NCI-H460 (cell line): ENCODE measurements at regions not wholly inside any gene's neighbourhood (a gene's known extent, or its start where the extent isn't known, plus 50 kb on each side); places are given as distances from the start of the nearest gene placed in this dataset.

Source experiments
- DNase-seq: peaks from one replicate; pipeline ENCODE4 v3.0.0-alpha.2; 2016; ENCODE audit warnings: low read depth; ENCODE audit errors: extremely low read depth

DNA sequence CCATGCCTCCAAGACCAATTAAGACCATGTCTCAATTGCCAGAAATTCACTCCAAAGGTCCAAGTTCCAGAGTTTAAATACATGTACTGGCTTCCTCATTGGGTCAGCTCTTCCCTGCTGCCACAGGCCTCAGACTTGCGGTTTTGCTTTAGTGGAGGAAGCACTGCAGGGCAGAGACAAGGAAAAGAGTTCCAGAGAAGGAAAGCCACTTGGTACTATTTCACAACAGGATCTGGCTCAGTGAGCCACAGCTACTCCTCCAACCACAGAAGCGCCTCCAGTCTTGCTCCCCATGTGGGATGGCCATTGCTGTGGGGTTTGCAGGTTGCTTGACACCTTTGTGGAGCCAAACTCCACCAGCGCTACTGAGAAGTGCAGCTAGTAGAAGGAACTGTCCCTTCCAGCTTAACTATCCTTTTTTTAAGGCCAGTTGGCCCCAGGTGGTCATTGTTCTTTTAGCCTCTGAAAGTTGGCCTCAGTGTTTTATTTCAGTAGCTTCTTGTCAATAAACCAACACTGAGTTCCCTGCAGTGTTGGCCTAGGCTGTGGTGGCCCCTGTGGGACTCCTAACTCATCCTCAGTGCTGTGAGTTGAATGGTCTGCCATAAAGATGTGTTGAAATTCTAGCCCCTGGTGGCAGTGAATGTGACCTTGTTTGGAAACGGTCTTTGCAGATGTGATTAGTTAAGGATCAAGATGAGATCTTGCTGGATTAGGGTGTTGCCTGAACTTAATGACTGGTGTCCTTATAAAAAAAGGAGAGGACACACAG lies 93.7 kb upstream of the DAP start:
- DNase-seq, result no peak

DNA sequence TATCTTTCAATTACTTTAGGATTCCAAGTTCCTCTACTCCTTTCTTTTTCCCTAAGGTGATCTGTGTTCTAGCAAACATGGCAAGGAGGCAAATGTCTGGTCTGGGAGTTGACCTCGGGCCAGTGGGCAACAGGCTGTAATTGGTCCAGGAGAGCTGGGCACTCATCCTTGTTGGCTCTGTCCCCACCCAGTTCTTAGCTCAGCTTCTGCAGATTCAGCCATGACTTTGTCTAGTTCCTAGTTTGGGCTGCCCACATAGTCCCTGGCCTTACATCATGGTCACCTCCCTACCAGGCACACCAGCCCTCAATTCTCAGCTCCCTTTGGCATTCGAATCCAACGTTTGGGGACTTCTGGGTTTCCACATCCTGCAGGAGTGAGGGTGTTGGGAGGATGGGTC lies 92.1 kb upstream of the DAP start:
- no peak for DNase-seq

- DNase-seq, result peak; percentile 44
Observed at GRCh38 chr5:10849278-10849677, 88.2 kb upstream of the DAP start.

- no peak for DNase-seq
Observed at GRCh38 chr5:10844016-10844415, 83.0 kb upstream of the DAP start.

DNA sequence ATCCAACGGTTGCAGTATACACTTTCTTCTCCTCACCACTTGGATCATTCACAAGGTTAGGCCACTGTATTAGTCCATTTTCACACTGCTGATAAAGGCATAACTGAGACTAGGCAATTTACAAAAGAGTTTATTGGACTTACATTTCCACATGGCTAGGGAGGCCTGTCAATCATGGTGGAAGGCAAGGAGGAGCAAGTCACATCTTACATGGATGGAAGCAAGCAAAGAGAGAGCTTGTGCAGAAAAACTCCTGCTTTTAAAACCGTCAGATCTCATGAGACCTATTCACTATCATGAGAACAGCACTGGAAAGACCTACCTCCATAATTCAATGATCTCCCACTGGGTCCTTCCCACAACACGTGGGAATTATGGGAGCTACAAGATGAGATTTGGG lies 81.8 kb upstream of the DAP start:
- DNase-seq, result no peak

GRCh38 chr5:10839916-10840599 lies 79.0 kb upstream of the DAP start:
- DNase-seq, result no peak

GRCh38 chr5:10839118-10839517 lies 78.1 kb upstream of the DAP start:
- no peak for DNase-seq

DNA sequence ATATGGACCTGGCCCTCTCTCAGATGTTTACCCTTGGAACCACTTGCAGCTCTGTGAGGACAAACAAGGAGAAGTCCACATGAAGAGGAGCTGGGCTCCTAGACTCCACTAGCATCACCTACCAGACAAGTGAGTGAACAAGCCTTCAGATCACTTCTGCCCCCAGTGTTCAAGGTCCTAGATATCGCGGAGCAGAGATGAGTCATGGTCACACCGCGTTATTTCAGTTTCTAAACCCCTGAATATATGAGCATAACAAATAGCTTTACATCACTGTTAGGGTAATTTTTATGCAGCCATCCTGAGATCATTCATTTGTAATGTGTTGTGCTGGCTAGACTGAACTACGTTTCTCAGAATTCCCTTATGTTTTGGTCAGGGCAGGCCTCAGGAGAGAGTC lies 77.0 kb upstream of the DAP start:
- no peak for DNase-seq

DNA sequence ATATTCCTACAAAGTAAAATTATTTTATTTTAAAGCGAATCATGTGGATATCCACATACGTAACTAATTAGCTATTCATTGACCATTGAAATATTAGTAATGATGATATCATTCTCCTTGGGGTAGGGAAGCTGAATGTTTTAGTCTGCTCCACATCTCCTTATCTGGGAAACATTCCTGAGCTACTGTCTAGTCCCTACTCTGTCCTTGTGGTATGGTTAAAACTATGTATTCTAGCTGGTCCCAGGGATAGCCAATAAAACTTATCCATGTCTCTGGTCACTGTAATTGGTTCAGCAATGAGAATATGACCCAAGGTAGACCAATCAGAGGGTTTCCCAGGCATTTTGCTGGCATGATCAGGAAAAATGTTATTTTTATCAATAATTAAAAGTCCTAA lies 76.0 kb upstream of the DAP start:
- no peak for DNase-seq

GRCh38 chr5:10834695-10835094 lies 73.7 kb upstream of the DAP start:
- DNase-seq, result no peak

DNA sequence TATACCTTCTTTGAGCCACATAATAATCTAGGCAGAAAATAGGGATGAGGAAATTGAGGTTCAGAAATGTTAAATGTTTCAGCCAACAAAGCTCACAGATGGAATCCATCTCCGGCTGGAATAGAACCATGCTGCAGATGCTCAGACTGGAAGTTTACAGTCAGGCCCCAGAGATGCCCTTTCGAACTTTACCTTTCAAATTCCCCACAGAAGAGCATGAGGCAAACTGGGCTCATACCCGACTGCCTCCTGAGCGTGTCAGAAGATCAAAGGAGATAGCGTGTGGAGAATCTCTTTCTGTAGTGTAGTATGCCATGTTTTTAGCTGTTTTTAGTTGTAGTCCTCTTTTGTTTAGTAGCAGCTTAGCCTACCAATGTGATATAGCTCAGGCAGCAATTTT lies 72.0 kb upstream of the DAP start:
- DNase-seq, result no peak

DNA sequence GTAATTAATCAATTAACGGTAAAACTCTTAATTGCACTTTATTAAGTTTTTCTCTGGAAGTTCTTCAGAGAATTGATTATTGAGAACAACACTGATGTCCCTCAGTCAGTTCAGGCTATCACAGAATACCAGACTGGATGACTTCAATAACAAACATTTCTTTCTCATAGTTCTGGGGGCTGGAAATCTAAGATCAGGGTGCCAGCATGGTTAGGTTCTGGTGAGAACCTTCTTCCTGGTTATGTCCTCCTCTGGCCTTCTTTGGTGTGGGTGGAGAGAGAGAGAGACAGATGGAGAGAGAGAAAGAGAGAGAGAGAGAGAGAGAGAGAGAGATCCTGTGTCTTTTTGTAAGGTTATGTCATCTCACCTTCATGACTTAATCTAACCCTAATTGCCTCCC lies 71.4 kb upstream of the DAP start:
- DNase-seq, result no peak

DNA sequence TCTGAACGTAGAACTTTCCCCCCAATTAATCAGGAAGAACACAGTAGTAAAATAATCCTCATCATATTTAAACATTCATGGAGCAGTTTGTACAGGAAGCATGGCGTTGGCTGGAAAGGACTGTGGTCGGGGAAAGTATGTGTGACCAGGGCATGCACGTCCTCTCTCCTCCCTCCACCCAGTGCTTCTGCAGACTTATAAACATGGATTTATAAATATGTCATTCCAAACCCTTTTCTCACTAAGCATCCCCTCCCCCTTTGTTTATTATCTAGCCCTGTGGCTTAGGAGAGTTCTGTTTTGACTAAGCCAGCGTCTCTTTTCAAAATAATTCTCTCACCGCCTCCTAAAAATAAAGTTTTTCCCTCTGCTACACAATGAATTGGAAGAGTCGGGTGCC lies 70.4 kb upstream of the DAP start:
- DNase-seq, result no peak

GRCh38 chr5:10828241-10828640 lies 67.2 kb upstream of the DAP start:
- DNase-seq, result no peak

GRCh38 chr5:10827571-10827970 lies 66.5 kb upstream of the DAP start:
- DNase-seq, result no peak

DNA sequence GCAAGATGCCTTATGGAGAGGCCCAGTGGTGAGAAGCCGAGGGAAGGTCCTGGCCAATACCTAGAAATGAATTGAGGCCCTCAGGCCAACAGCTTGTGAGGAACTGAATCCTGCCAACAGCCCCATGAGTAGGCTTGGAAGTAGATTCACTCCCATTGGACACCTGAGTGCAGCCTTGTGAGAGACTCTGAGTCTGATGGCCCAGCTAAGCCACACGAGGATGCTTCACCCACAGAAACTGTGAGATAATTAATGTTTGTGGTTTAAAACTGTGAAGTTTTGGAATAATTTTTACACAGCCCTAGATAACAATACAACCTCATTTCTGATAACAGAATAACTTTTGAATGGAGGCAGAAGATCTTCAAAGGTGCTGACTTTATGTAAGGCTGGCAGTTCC lies 65.9 kb upstream of the DAP start:
- DNase-seq, result no peak

DNA sequence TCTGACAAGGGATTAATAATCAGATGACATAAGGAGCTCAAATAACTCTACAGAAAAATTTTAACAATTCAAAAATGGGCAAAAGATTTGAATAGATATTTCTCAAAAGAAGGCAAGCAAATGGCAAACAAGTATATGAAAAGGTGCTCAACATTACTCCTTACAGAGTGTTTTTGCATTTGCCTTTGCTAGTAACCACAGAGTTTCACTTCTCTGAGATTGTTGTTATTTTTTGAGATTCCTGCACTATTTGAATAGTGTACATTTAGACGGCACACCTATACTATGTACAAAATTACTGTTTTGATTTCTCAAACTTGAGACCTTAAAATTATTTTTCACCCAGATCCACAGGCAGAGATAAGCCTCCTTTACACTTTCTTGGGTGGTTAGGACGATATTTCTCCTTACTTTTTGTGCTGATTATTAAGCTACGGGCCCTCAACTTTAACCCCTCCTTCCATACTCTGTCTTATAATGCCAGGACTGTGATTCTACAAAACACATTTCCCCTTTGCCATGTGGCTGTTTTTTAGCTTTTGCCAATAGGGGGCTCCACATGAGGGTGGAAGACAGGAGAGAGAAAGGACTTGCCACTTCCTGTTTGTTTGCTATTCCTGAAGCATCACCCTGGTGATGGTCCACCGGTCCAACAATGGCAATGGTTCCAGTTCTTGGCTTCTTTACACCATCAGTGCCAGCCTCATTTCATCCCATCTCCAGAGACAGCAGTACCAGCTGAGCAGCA lies 65.0 kb upstream of the DAP start:
- no peak for DNase-seq

GRCh38 chr5:10812218-10812617 lies 51.2 kb upstream of the DAP start:
- DNase-seq, result no peak
